B cell (primary cell): ENCODE measurements at regions not wholly inside any gene's neighbourhood (a gene's known extent, or its start where the extent isn't known, plus 50 kb on each side); places are given as distances from the start of the nearest gene placed in this dataset.

Experiments used
- CTCF ChIP-seq: fragments of 200-600 bp; IDR thresholded peaks from one replicate; pipeline ENCODE4 v1.8.0; 2022; ENCODE audit warnings: antibody characterized with exemption, mild to moderate bottlenecking
- EZH2 ChIP-seq: IDR thresholded peaks from 2 replicates; pipeline ENCODE4 v1.6.1; 2012; ENCODE audit warnings: borderline replicate concordance, low read depth, mild to moderate bottlenecking, moderate library complexity, low read length; ENCODE audit not compliant: insufficient read depth, poor library complexity, severe bottlenecking

GRCh38 chr2:212727751-212728150, 189.1 kb upstream of the ERBB4 start:
- TF ChIP-seq CTCF (no peak), EZH2 (no peak)
